DOHH2 (cell line): ENCODE measurements at regions not wholly inside any gene's neighbourhood (a gene's known extent, or its start where the extent isn't known, plus 50 kb on each side); places are given as distances from the start of the nearest gene placed in this dataset.

Source experiments
- EZH2phosphoT487 ChIP-seq: fragments of 200-600 bp; sonication (generic); IDR thresholded peaks from 2 replicates; pipeline ENCODE4 v1.6.1; 2017; ENCODE audit warnings: borderline replicate concordance, mild to moderate bottlenecking, antibody characterized with exemption, low read length, moderate library complexity, mixed read lengths
- TF ChIP-seq, protein P1 (sequence below): fragments of 200-600 bp; sonication (generic); IDR thresholded peaks from one replicate; pipeline ENCODE4 v1.5.1; 2014; ENCODE audit warnings: antibody characterized with exemption, mild to moderate bottlenecking, low read depth, low read length; ENCODE audit not compliant: poor library complexity, severe bottlenecking

DNA sequence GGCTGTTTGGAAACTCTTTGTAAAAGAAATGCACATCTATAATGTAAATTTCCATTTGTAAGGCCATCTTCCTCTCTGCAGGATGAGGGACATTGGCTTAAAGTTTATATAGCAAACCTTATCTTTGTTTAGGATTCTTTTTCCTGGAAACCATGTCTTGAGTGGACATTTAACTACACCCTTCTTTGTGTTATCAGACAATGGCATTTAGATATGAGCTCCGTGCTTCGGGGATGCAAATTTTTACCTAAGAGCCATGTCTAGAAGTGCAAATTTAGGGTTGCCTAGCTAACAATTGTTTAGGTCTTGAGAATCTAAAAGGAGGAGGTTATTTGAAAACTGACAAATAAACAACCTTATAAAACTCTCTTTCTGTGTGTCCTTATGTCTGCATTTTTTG is 623.8 kb downstream of the MMUT start:
- TF ChIP-seq, protein P1, sequence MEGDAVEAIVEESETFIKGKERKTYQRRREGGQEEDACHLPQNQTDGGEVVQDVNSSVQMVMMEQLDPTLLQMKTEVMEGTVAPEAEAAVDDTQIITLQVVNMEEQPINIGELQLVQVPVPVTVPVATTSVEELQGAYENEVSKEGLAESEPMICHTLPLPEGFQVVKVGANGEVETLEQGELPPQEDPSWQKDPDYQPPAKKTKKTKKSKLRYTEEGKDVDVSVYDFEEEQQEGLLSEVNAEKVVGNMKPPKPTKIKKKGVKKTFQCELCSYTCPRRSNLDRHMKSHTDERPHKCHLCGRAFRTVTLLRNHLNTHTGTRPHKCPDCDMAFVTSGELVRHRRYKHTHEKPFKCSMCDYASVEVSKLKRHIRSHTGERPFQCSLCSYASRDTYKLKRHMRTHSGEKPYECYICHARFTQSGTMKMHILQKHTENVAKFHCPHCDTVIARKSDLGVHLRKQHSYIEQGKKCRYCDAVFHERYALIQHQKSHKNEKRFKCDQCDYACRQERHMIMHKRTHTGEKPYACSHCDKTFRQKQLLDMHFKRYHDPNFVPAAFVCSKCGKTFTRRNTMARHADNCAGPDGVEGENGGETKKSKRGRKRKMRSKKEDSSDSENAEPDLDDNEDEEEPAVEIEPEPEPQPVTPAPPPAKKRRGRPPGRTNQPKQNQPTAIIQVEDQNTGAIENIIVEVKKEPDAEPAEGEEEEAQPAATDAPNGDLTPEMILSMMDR, result no peak
- TF ChIP-seq EZH2phosphoT487, result no peak
